ENCODE measurements at regions not wholly inside any gene's neighbourhood (a gene's known extent, or its start where the extent isn't known, plus 50 kb on each side); places are given as distances from the start of the nearest gene placed in this dataset.

GRCh38 chr20:60968853-60969720 lies 283.0 kb upstream of the CDH4 start:
- intact Hi-C loops (cut with DNase I; ENCODE audit: low total_unique reads), result no loop called here
- 82 to 85% methylated on average over 7 of the region's 7 CpGs for WGBS, 2 donors
- no peak for TF ChIP-seq POLR2A (IDR thresholded peaks at IDR 0.05)
- TF ChIP-seq CTCF (IDR thresholded peaks at IDR 0.05), result no peak
- no peak overlapping the region for H3K4me3 ChIP-seq (ENCODE audit: low read depth, poor library complexity, severe bottlenecking)
- no peak for DNase-seq (ENCODE audit: low spot score in 2 of 2)

- TF ChIP-seq POLR2A (IDR thresholded peaks at IDR 0.05) (no peak), CTCF (IDR thresholded peaks at IDR 0.05) (no peak)
- intact Hi-C loops (cut with DNase I; ENCODE audit: low total_unique reads), result no loop called here
- DNase-seq (ENCODE audit: low spot score in 2 of 2), result no peak
- H3K4me3 ChIP-seq (ENCODE audit: low read depth, poor library complexity, severe bottlenecking), result no peak overlapping the region
- WGBS, 2 donors, result 54 to 57% methylated on average over 8 of the region's 8 CpGs
Measured at GRCh38 chr20:60970601-60971000, 281.5 kb upstream of the CDH4 start.

- no peak for TF ChIP-seq POLR2A (IDR thresholded peaks at IDR 0.05)
- no peak for TF ChIP-seq CTCF (IDR thresholded peaks at IDR 0.05)
- intact Hi-C loops (cut with DNase I; ENCODE audit: low total_unique reads), result no loop called here
- DNase-seq (ENCODE audit: low spot score in 2 of 2), result no peak
- H3K4me3 ChIP-seq (ENCODE audit: low read depth, poor library complexity, severe bottlenecking), result no peak overlapping the region
- 83 to 86% methylated on average over 10 of the region's 10 CpGs for WGBS, 2 donors
Measured at GRCh38 chr20:60974022-60974421, 278.0 kb upstream of the CDH4 start.

- WGBS, 2 donors, result 79 to 80% methylated on average over 9 of the region's 9 CpGs
- intact Hi-C loops (cut with DNase I; ENCODE audit: low total_unique reads), result no loop called here
- no peak for DNase-seq (ENCODE audit: low spot score in 2 of 2)
- TF ChIP-seq CTCF (IDR thresholded peaks at IDR 0.05) (no peak), POLR2A (IDR thresholded peaks at IDR 0.05) (no peak)
- no peak overlapping the region for H3K4me3 ChIP-seq (ENCODE audit: low read depth, poor library complexity, severe bottlenecking)
Measured at GRCh38 chr20:60974441-60974945, 277.6 kb upstream of the CDH4 start.

GRCh38 chr20:60976139-60976538 lies 275.9 kb upstream of the CDH4 start:
- TF ChIP-seq POLR2A (IDR thresholded peaks at IDR 0.05), result no peak
- no peak for TF ChIP-seq CTCF (IDR thresholded peaks at IDR 0.05)
- intact Hi-C loops (cut with DNase I; ENCODE audit: low total_unique reads), result no loop called here
- no peak overlapping the region for H3K4me3 ChIP-seq (ENCODE audit: low read depth, poor library complexity, severe bottlenecking)
- WGBS, 2 donors, result 89 to 91% methylated on average over 15 of the region's 15 CpGs
- DNase-seq (ENCODE audit: low spot score in 2 of 2), result no peak

Data from lower leg skin (tissue), 4 donors.